Hepatocyte (in vitro differentiated cells): ENCODE measurements at regions not wholly inside any gene's neighbourhood (a gene's known extent, or its start where the extent isn't known, plus 50 kb on each side); places are given as distances from the start of the nearest gene placed in this dataset.

Source experiments
- DNase-seq: peaks from one replicate; pipeline ENCODE4 v3.0.0-alpha.2; 2016; ENCODE audit warnings: low spot score
- H2AFZ ChIP-seq: fragments of 200-600 bp; sonication (generic); 2 replicates; pipeline ENCODE4 v1.6.0; 2016; ENCODE audit warnings: antibody characterized with exemption, mild to moderate bottlenecking
- H3K27ac ChIP-seq: fragments of 200-600 bp; sonication (generic); 2 replicates; pipeline ENCODE4 v1.5.1; 2016; ENCODE audit warnings: mild to moderate bottlenecking
- H3K27me3 ChIP-seq: fragments of 200-600 bp; sonication (generic); 2 replicates; pipeline ENCODE4 v1.6.1; 2016
- H3K36me3 ChIP-seq: fragments of 200-600 bp; sonication (generic); replicated peaks from 2 replicates; pipeline ENCODE4 v1.5.1; 2016; ENCODE audit warnings: low read depth; ENCODE audit not compliant: insufficient read depth
- H3K4me1 ChIP-seq: fragments of 200-600 bp; sonication (generic); 2 replicates; pipeline ENCODE4 v1.5.1; 2016; ENCODE audit warnings: mild to moderate bottlenecking, moderate library complexity; ENCODE audit not compliant: insufficient read depth
- H3K4me2 ChIP-seq: fragments of 200-600 bp; sonication (generic); 2 replicates; pipeline ENCODE4 v1.6.0; 2016
- H3K4me3 ChIP-seq: fragments of 200-600 bp; sonication (generic); 2 replicates; pipeline ENCODE4 v1.5.1; 2016; ENCODE audit warnings: mild to moderate bottlenecking
- H3K79me2 ChIP-seq: fragments of 200-600 bp; sonication (generic); 2 replicates; pipeline ENCODE4 v1.6.0; 2017; ENCODE audit warnings: mild to moderate bottlenecking
- H3K9me2 ChIP-seq: fragments of 200-600 bp; sonication (generic); replicated peaks from 2 replicates; pipeline ENCODE4 v1.6.0; 2017; ENCODE audit warnings: mild to moderate bottlenecking; ENCODE audit not compliant: insufficient read depth
- H3K9me3 ChIP-seq: fragments of 200-600 bp; sonication (generic); 2 replicates; pipeline ENCODE4 v1.5.1; 2016; ENCODE audit warnings: low read depth, mild to moderate bottlenecking
- H4K20me1 ChIP-seq: fragments of 200-600 bp; sonication (generic); 2 replicates; pipeline ENCODE4 v1.6.0; 2016; ENCODE audit warnings: mild to moderate bottlenecking; ENCODE audit not compliant: insufficient read depth, poor library complexity, severe bottlenecking
- CTCF ChIP-seq: fragments of 200-600 bp; sonication (generic); IDR thresholded peaks from 2 replicates; pipeline ENCODE4 v1.5.1; 2016; ENCODE audit warnings: antibody characterized with exemption, mild to moderate bottlenecking; ENCODE audit not compliant: poor library complexity
- EZH2 ChIP-seq: fragments of 200-600 bp; sonication (generic); IDR thresholded peaks from 2 replicates; pipeline ENCODE4 v1.6.1; 2016; ENCODE audit warnings: antibody characterized with exemption, mild to moderate bottlenecking, borderline replicate concordance
- EZH2phosphoT487 ChIP-seq: fragments of 200-600 bp; sonication (generic); IDR thresholded peaks from one replicate; pipeline ENCODE4 v1.6.1; 2018; ENCODE audit warnings: antibody characterized with exemption, mild to moderate bottlenecking, low read depth, moderate library complexity; ENCODE audit not compliant: unreplicated experiment, severe bottlenecking
- WGBS: methylation state at CpG from one replicate; pipeline ENCODE4 v1.1.6; 2016; ENCODE audit warnings: low lambda C conversion rate; ENCODE audit errors: missing lambda C conversion rate; 5-methylcytosine and 5-hydroxymethylcytosine counted together

GRCh38 chrX:11913001-11913400 is 155.0 kb downstream of the MSL3 start:
- Histone ChIP-seq H2AFZ (no peak overlapping the region), H3K36me3 (no peaks in the 10 kb centered on the region), H3K9me2 (no peaks in the 10 kb centered on the region), H3K27me3 (no peaks in the 10 kb centered on the region), H4K20me1 (no peaks in the 10 kb centered on the region), H3K27ac (no peak overlapping the region), H3K4me3 (no peak overlapping the region), H3K4me2 (no peak overlapping the region), H3K79me2 (no peaks in the 10 kb centered on the region), H3K4me1 (no peaks in the 10 kb centered on the region), H3K9me3 (no peaks in the 10 kb centered on the region)
- 63% methylated on average over 3 of the region's 3 CpGs for WGBS
- TF ChIP-seq EZH2 (no peak), CTCF (no peak), EZH2phosphoT487 (no peak)
- no peak for DNase-seq

DNA sequence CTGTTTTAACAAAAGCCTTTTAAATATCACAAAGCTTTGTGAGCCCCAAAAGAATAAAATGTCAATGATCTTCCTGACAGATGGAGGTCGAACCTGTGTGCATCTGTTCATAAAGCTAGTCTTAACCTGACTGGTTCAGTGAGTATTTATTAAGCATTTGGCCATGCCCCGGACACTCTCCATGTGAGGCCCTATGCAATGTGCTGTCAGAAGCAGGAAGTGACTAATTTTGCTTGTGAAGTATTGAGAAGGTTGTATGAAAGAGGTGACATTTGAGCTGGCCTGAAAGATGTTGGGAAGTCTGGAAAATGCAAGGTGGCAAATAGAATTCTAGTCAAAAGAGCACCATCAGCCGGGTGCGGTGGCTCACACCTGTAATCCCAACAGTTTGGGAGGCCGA is 171.4 kb downstream of the MSL3 start:
- no peak for DNase-seq
- Histone ChIP-seq H3K4me3 (no peak overlapping the region), H3K36me3 (no peaks in the 10 kb centered on the region), H3K4me1 (no peaks in the 10 kb centered on the region), H3K79me2 (no peaks in the 10 kb centered on the region), H3K27ac (no peak overlapping the region), H3K9me3 (no peaks in the 10 kb centered on the region), H4K20me1 (no peaks in the 10 kb centered on the region), H3K27me3 (no peaks in the 10 kb centered on the region), H2AFZ (no peak overlapping the region), H3K4me2 (no peak overlapping the region), H3K9me2 (no peaks in the 10 kb centered on the region)
- WGBS: 79% methylated on average over 5 of the region's 5 CpGs
- TF ChIP-seq CTCF (no peak), EZH2phosphoT487 (no peak), EZH2 (no peak)

GRCh38 chrX:11932423-11932822 is 174.4 kb downstream of the MSL3 start:
- no peak for DNase-seq
- Histone ChIP-seq H3K27me3 (no peaks in the 10 kb centered on the region), H3K27ac (no peak overlapping the region), H3K4me1 (no peaks in the 10 kb centered on the region), H3K9me2 (no peaks in the 10 kb centered on the region), H3K4me2 (no peak overlapping the region), H3K79me2 (no peaks in the 10 kb centered on the region), H3K9me3 (no peaks in the 10 kb centered on the region), H4K20me1 (no peaks in the 10 kb centered on the region), H3K4me3 (no peak overlapping the region), H3K36me3 (no peaks in the 10 kb centered on the region), H2AFZ (no peak overlapping the region)
- TF ChIP-seq EZH2phosphoT487: no peak
- 77% methylated on average over 1 of the region's 1 CpG for whole genome bisulfite sequencing

DNA sequence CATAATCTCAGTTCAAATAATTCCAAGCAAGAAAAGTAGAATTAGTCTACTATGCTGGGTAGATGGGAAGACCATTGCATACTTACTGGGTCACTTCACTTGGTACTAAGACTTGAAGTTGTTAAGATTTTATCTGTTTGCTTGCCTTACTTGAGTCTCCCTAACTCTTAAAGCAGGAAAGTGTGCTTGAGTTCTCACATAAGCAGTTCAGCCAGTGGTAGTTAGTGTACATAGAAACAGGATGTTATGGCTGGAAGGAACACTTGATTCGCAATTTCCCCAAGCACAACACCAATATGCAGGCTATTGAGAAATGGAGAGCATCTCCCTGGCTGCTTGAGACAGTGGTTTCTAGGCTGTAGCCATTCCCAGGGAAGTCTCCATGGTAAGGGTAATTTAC is 176.1 kb downstream of the MSL3 start:
- Histone ChIP-seq H3K4me2 (no peak overlapping the region), H3K9me2 (no peaks in the 10 kb centered on the region), H3K9me3 (no peaks in the 10 kb centered on the region), H3K27ac (no peak overlapping the region), H3K4me3 (no peak overlapping the region), H3K36me3 (no peaks in the 10 kb centered on the region), H3K4me1 (no peaks in the 10 kb centered on the region), H3K79me2 (no peaks in the 10 kb centered on the region), H2AFZ (no peak overlapping the region), H4K20me1 (no peaks in the 10 kb centered on the region), H3K27me3 (no peaks in the 10 kb centered on the region)
- WGBS: 59% methylated on average over 1 of the region's 1 CpG
- TF ChIP-seq CTCF: no peak
- no peak for TF ChIP-seq EZH2phosphoT487
- no peak for TF ChIP-seq EZH2
- no peak for DNase-seq
